Vagina (tissue), 2 donors: ENCODE measurements at regions not wholly inside any gene's neighbourhood (a gene's known extent, or its start where the extent isn't known, plus 50 kb on each side); places are given as distances from the start of the nearest gene placed in this dataset.

Experiments used
- CTCF ChIP-seq, 3 experiments: fragments of 450-650 bp in 2 of 3; fragments of 200-600 bp in 1 of 3; sonication (generic) in 1 of 3; IDR thresholded peaks; one replicate each; pipeline ENCODE4 v1.5.1; 2017 to 2019; ENCODE audit warnings: antibody characterized with exemption in 3 of 3, mild to moderate bottlenecking in 2 of 3, moderate library complexity in 2 of 3
- POLR2A ChIP-seq, 2 donors: fragments of 450-650 bp; IDR thresholded peaks; one replicate each; pipeline ENCODE4 v1.6.1; 2017; ENCODE audit warnings: antibody characterized with exemption in 2 of 2, mild to moderate bottlenecking in 2 of 2, moderate library complexity in 2 of 2
- POLR2AphosphoS5 ChIP-seq, 2 donors: sonication (generic); formaldehyde crosslinking; IDR thresholded peaks; one replicate each; pipeline ENCODE4 v1.9.0; 2017; ENCODE audit warnings: antibody characterized with exemption in 2 of 2, mild to moderate bottlenecking in 2 of 2, low read depth in 1 of 2; ENCODE audit not compliant: insufficient read depth in 1 of 2

DNA sequence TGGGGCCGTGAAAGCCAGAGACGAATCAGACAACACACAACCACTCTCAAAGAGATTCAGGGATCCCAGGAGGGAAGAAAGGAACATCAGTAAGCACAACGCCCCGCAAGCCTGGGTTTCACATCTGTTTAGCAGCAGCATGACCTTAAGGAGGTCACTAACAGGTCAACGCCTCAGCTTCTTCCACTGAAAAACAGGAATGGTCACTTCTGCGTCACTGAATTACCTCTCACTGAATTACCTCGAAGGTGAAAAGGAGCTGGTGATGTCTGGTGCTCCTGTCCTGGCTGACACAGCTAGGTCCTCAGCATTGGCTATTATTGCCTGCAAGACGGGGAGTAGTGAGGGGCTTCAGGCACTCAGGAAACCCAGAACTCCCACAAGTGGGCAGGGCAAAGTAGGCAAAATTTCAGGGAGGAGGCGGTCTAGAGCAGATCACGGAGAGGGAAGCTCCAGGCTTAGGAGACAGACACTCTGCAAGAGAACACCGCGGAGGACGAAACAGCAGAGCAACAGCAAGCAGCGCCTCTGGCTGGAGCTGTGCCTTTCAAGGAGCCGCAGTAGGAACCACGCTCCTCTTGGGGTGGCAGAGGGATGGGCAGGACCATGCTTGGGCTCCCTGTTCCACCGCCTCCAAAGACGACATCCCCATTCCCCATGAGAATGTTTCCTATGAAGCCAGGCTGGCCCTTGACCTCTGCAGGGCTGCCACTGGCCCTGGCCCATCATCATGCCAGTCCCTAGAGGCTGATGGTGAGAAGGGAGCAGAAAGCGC is 108.4 kb downstream of the SINHCAF start:
- TF ChIP-seq CTCF (IDR thresholded peaks at IDR 0.05) (no peak), POLR2A (IDR thresholded peaks at IDR 0.05) (no peak), POLR2AphosphoS5 (IDR thresholded peaks at IDR 0.05; ENCODE audit: insufficient read depth in 1 of 2, low read depth in 1 of 2) (no peak)
